MCF 10A (cell line): ENCODE measurements at regions not wholly inside any gene's neighbourhood (a gene's known extent, or its start where the extent isn't known, plus 50 kb on each side); places are given as distances from the start of the nearest gene placed in this dataset.

Experiments used
- BruUV-seq: library from RNA; stranded (reverse); fragments of 400-500 nt; replicated peaks from 2 replicates; lab custom pipeline; 2021; lab: Mats Ljungman, UMichigan
- CTCF ChIA-PET: fragments of 300-600 bp; sonication (Branson Sonifier 250); formaldehyde crosslinking; extraction: SDS; loops from one replicate; lab custom pipeline; 2021; ENCODE audit warnings: antibody characterized with exemption, inconsistent platforms; lab: Yijun Ruan, JAX
- POLR2A ChIA-PET: fragments of 300-600, 350-650 bp; sonication (Branson Sonifier 250); formaldehyde crosslinking; extraction: SDS; loops from one replicate; lab custom pipeline; 2020; ENCODE audit warnings: antibody characterized with exemption, inconsistent platforms; lab: Yijun Ruan, JAX
- DNase-seq: peaks from one replicate; pipeline ENCODE4 v3.0.0-alpha.2; 2018; ENCODE audit not compliant: unreplicated experiment
- H3K27ac Mint-ChIP-seq: one replicate; pipeline ENCODE4 v1.8.0; 2022; ENCODE audit warnings: mild to moderate bottlenecking, low read depth, mixed read lengths; ENCODE audit not compliant: unreplicated experiment
- H3K27me3 Mint-ChIP-seq: one replicate; pipeline ENCODE4 v1.8.0; 2022; ENCODE audit warnings: mixed read lengths; ENCODE audit not compliant: insufficient read depth, unreplicated experiment
- H3K36me3 Mint-ChIP-seq: one replicate; pipeline ENCODE4 v1.8.0; 2022; ENCODE audit warnings: mild to moderate bottlenecking, moderate library complexity, mixed read lengths; ENCODE audit not compliant: insufficient read depth, unreplicated experiment
- H3K4me1 Mint-ChIP-seq: one replicate; pipeline ENCODE4 v1.8.0; 2022; ENCODE audit warnings: mixed read lengths; ENCODE audit not compliant: insufficient read depth, unreplicated experiment
- H3K4me3 Mint-ChIP-seq: one replicate; pipeline ENCODE4 v1.8.0; 2022; ENCODE audit warnings: mild to moderate bottlenecking, moderate library complexity, mixed read lengths; ENCODE audit not compliant: unreplicated experiment
- H3K9me3 Mint-ChIP-seq: one replicate; pipeline ENCODE4 v1.8.0; 2022; ENCODE audit warnings: mixed read lengths; ENCODE audit not compliant: unreplicated experiment
- CTCF ChIP-seq: fragments of 200-600 bp; IDR thresholded peaks from one replicate; pipeline ENCODE4 v1.8.0; 2022; ENCODE audit warnings: antibody characterized with exemption, mild to moderate bottlenecking; ENCODE audit not compliant: unreplicated experiment
- intact Hi-C: fragments of 100-400 bp; cut with micrococcal nuclease; formaldehyde crosslinking; loops from 2 replicates; pipeline ENCODE4 v1.14.1; 2022

- Mint-ChIP-seq H3K27me3 (no peaks in the 10 kb centered on the region), H3K27ac (no peak overlapping the region), H3K4me3 (no peak overlapping the region), H3K9me3 (no peaks in the 10 kb centered on the region), H3K36me3 (no peaks in the 10 kb centered on the region), H3K4me1 (peaks cover 13% of the 10 kb centered on the region)
- no peak for DNase-seq
- TF ChIP-seq CTCF: no peak
- intact Hi-C loops: no loop called here
- POLR2A ChIA-PET: interaction anchor here (0.7 to 1.6 kb wide), 2 partner anchors 31 to 77 kb away, joined by 3 read pairs; no protein-coding TSS in a partner anchor
- no TSS peak for BruUV-seq
- CTCF ChIA-PET: interaction anchor here (0.6 kb wide), 2 partner anchors 127 to 153 kb away, joined by 3 read pairs; no protein-coding TSS in a partner anchor
Observed at GRCh38 chr6:105645958-105646357, 243.1 kb upstream of the PREP start.

- H3K36me3 Mint-ChIP-seq: no peaks in the 10 kb centered on the region
- ChIA-PET CTCF (no interaction called here), POLR2A (interaction anchor here (0.7 to 1.6 kb wide), 2 partner anchors 31 to 77 kb away, joined by 3 read pairs; no protein-coding TSS in a partner anchor)
- no peak overlapping the region for H3K4me3 Mint-ChIP-seq
- TF ChIP-seq CTCF: no peak
- H3K27ac Mint-ChIP-seq: no peak overlapping the region
- no TSS peak for BruUV-seq
- peaks cover 13% of the 10 kb centered on the region for H3K4me1 Mint-ChIP-seq
- H3K27me3 Mint-ChIP-seq: no peaks in the 10 kb centered on the region
- intact Hi-C loops: no loop called here
- no peak for DNase-seq
- H3K9me3 Mint-ChIP-seq: no peaks in the 10 kb centered on the region
Observed at GRCh38 chr6:105645156-105645555, 242.3 kb upstream of the PREP start.

GRCh38 chr6:105644691-105645090 is 241.8 kb upstream of the PREP start:
- ChIA-PET POLR2A (interaction anchor here (1.6 kb wide), 1 partner anchor 32 kb away, joined by 3 read pairs; no protein-coding TSS in a partner anchor), CTCF (no interaction called here)
- no peak for DNase-seq
- Mint-ChIP-seq H3K36me3 (no peaks in the 10 kb centered on the region), H3K4me1 (peaks cover 13% of the 10 kb centered on the region), H3K27ac (no peak overlapping the region), H3K4me3 (no peak overlapping the region), H3K9me3 (no peaks in the 10 kb centered on the region), H3K27me3 (no peaks in the 10 kb centered on the region)
- BruUV-seq: no TSS peak
- intact Hi-C loops: no loop called here
- no peak for TF ChIP-seq CTCF

- no peak overlapping the region for H3K4me3 Mint-ChIP-seq
- H3K27ac Mint-ChIP-seq: no peak overlapping the region
- CTCF ChIA-PET: no interaction called here
- DNase-seq: no peak
- no peaks in the 10 kb centered on the region for H3K9me3 Mint-ChIP-seq
- no peak for TF ChIP-seq CTCF
- POLR2A ChIA-PET: interaction anchor here (2.8 to 4.2 kb wide), 2 partner anchors 41 to 45 kb away, joined by 15 to 40 read pairs; no protein-coding TSS in a partner anchor
- H3K36me3 Mint-ChIP-seq: no peaks in the 10 kb centered on the region
- intact Hi-C loops: no loop called here
- H3K4me1 Mint-ChIP-seq: peaks cover 13% of the 10 kb centered on the region
- no TSS peak for BruUV-seq
- H3K27me3 Mint-ChIP-seq: no peaks in the 10 kb centered on the region
Observed at GRCh38 chr6:105644073-105644489, 241.2 kb upstream of the PREP start.
